Vagina (tissue), 2 donors: ENCODE measurements at regions not wholly inside any gene's neighbourhood (a gene's known extent, or its start where the extent isn't known, plus 50 kb on each side); places are given as distances from the start of the nearest gene placed in this dataset.

Source experiments
- DNase-seq, 2 donors: peaks; one replicate each; pipeline ENCODE4 v3.0.0-alpha.2; 2017; ENCODE audit errors: extremely low spot score in 2 of 2
- H3K27ac ChIP-seq: fragments of 200-600 bp; sonication (generic); one replicate; pipeline ENCODE4 v1.5.1; 2019
- H3K27me3 ChIP-seq: fragments of 200-600 bp; sonication (generic); one replicate; pipeline ENCODE4 v1.5.1; 2019
- H3K36me3 ChIP-seq, 2 donors: fragments of 200-600 bp; sonication (generic); one replicate each; pipeline ENCODE4 v1.5.1; 2017 to 2019
- H3K4me1 ChIP-seq: fragments of 200-600 bp; sonication (generic); one replicate; pipeline ENCODE4 v1.5.1; 2019
- H3K4me3 ChIP-seq, 2 donors: fragments of 200-600 bp; sonication (generic); 1 replicate in 1 of 2; 2 replicates in 1 of 2; pipeline ENCODE4 v1.5.1; 2016 to 2019
- H3K9me3 ChIP-seq: fragments of 200-600 bp; sonication (generic); one replicate; pipeline ENCODE4 v1.5.1; 2019
- CTCF ChIP-seq, 3 experiments: fragments of 450-650 bp in 2 of 3; fragments of 200-600 bp in 1 of 3; sonication (generic) in 1 of 3; IDR thresholded peaks; one replicate each; pipeline ENCODE4 v1.5.1; 2017 to 2019; ENCODE audit warnings: antibody characterized with exemption in 3 of 3, mild to moderate bottlenecking in 2 of 3, moderate library complexity in 2 of 3
- POLR2A ChIP-seq, 2 donors: fragments of 450-650 bp; IDR thresholded peaks; one replicate each; pipeline ENCODE4 v1.6.1; 2017; ENCODE audit warnings: antibody characterized with exemption in 2 of 2, mild to moderate bottlenecking in 2 of 2, moderate library complexity in 2 of 2
- POLR2AphosphoS5 ChIP-seq, 2 donors: sonication (generic); formaldehyde crosslinking; IDR thresholded peaks; one replicate each; pipeline ENCODE4 v1.9.0; 2017; ENCODE audit warnings: antibody characterized with exemption in 2 of 2, mild to moderate bottlenecking in 2 of 2, low read depth in 1 of 2; ENCODE audit not compliant: insufficient read depth in 1 of 2
- intact Hi-C: fragments of 100-400 bp; cut with DNase I; formaldehyde crosslinking; loops from one replicate; pipeline ENCODE4 v1.15.1; 2023

DNA sequence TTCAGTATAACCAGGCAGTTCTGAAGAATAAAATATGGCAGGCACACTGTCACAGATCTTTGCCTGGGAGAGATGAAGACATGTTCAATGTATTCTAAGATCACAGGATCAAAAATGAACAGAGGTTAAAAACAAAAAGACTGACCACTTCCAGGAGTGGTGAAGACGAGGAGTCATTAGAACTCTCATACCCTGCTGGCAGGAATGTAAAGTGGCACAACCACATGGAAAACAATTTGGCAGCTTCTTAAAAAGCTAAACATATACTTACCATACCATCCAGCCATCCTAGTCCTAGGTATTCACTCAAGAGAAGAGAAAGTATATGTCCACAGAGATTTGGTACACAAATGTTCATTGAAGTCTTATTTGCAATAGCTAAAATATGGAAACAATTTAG lies 406.3 kb downstream of the NPIPA8 start:
- no peaks in the 10 kb centered on the region for H3K9me3 ChIP-seq
- H3K4me1 ChIP-seq: no peaks in the 10 kb centered on the region
- no peak overlapping the region for H3K4me3 ChIP-seq
- H3K36me3 ChIP-seq: no peaks in the 10 kb centered on the region
- no peak for DNase-seq
- intact Hi-C loops: no loop called here
- H3K27ac ChIP-seq: no peak overlapping the region
- no peaks in the 10 kb centered on the region for H3K27me3 ChIP-seq
- TF ChIP-seq CTCF (IDR thresholded peaks at IDR 0.05): no peak
- TF ChIP-seq POLR2A (IDR thresholded peaks at IDR 0.05): no peak
- no peak for TF ChIP-seq POLR2AphosphoS5 (IDR thresholded peaks at IDR 0.05; ENCODE audit: insufficient read depth in 1 of 2, low read depth in 1 of 2)

GRCh38 chr16:17926866-17927399 lies 409.6 kb downstream of the NPIPA8 start:
- no peak overlapping the region for H3K4me3 ChIP-seq
- H3K4me1 ChIP-seq: no peaks in the 10 kb centered on the region
- H3K36me3 ChIP-seq: no peaks in the 10 kb centered on the region
- intact Hi-C loops: no loop called here
- DNase-seq: no peak
- no peak overlapping the region for H3K27ac ChIP-seq
- H3K27me3 ChIP-seq: no peaks in the 10 kb centered on the region
- no peaks in the 10 kb centered on the region for H3K9me3 ChIP-seq
- no peak for TF ChIP-seq CTCF (IDR thresholded peaks at IDR 0.05)
- TF ChIP-seq POLR2AphosphoS5 (IDR thresholded peaks at IDR 0.05; ENCODE audit: insufficient read depth in 1 of 2, low read depth in 1 of 2): no peak
- no peak for TF ChIP-seq POLR2A (IDR thresholded peaks at IDR 0.05)

- no peak overlapping the region for H3K27ac ChIP-seq
- no peaks in the 10 kb centered on the region for H3K4me1 ChIP-seq
- intact Hi-C loops: no loop called here
- H3K27me3 ChIP-seq: no peaks in the 10 kb centered on the region
- no peak for DNase-seq
- H3K9me3 ChIP-seq: no peaks in the 10 kb centered on the region
- H3K36me3 ChIP-seq: no peaks in the 10 kb centered on the region
- no peak overlapping the region for H3K4me3 ChIP-seq
- TF ChIP-seq POLR2A (IDR thresholded peaks at IDR 0.05) (no peak), POLR2AphosphoS5 (IDR thresholded peaks at IDR 0.05; ENCODE audit: insufficient read depth in 1 of 2, low read depth in 1 of 2) (no peak), CTCF (IDR thresholded peaks at IDR 0.05) (no peak)
These were observed 410.1 kb downstream of the NPIPA8 start for GRCh38 chr16:17926461-17926860.

GRCh38 chr16:17925761-17926160 lies 410.8 kb downstream of the NPIPA8 start:
- Histone ChIP-seq H3K27me3 (no peaks in the 10 kb centered on the region), H3K9me3 (no peaks in the 10 kb centered on the region), H3K27ac (no peak overlapping the region), H3K36me3 (no peaks in the 10 kb centered on the region), H3K4me1 (no peaks in the 10 kb centered on the region), H3K4me3 (no peak overlapping the region)
- intact Hi-C loops: no loop called here
- TF ChIP-seq POLR2AphosphoS5 (IDR thresholded peaks at IDR 0.05; ENCODE audit: insufficient read depth in 1 of 2, low read depth in 1 of 2) (no peak), CTCF (IDR thresholded peaks at IDR 0.05) (no peak), POLR2A (IDR thresholded peaks at IDR 0.05) (no peak)
- no peak for DNase-seq

GRCh38 chr16:17921357-17921978 lies 415.1 kb downstream of the NPIPA8 start:
- no peak for TF ChIP-seq CTCF (IDR thresholded peaks at IDR 0.05)
- TF ChIP-seq POLR2AphosphoS5 (IDR thresholded peaks at IDR 0.05; ENCODE audit: insufficient read depth in 1 of 2, low read depth in 1 of 2): no peak
- TF ChIP-seq POLR2A (IDR thresholded peaks at IDR 0.05): no peak
- H3K4me1 ChIP-seq: no peaks in the 10 kb centered on the region

More at GRCh38 chr16:17921357-17921978, 415.1 kb downstream of the NPIPA8 start:
- H3K36me3 ChIP-seq: no peaks in the 10 kb centered on the region
- no peak for DNase-seq
- H3K9me3 ChIP-seq: no peaks in the 10 kb centered on the region
- no peaks in the 10 kb centered on the region for H3K27me3 ChIP-seq
- intact Hi-C loops: no loop called here
- H3K4me3 ChIP-seq: no peak overlapping the region
- H3K27ac ChIP-seq: no peak overlapping the region
